COLO668 (cell line): ENCODE measurements at regions not wholly inside any gene's neighbourhood (a gene's known extent, or its start where the extent isn't known, plus 50 kb on each side); places are given as distances from the start of the nearest gene placed in this dataset.

Experiments used
- DNase-seq: peaks from one replicate; lab custom pipeline; 2025; ENCODE audit not compliant: unreplicated experiment; lab: John Stamatoyannopoulos, UW

- no peak for DNase-seq
Measured at GRCh38 chr7:41052736-41053135, 650.2 kb downstream of the INHBA start.

DNA sequence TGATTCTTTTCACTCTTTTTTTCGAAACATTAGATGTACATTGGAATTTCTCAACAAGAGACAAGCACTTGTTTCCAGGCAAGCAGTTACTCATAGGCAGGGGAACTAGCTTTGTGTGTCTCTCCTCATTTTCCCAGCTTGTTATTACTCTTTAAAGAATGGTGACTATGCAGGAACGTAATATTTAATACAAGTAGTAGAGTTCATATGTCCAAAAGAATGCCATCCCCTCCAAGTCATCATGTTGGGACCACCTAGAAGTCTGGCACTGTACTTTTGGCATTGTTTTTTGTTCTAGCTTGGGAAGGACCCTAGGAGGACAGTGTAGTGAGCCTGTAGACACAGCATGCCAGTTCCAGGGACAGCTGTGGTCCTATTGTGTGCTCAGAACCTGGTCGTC is 650.7 kb downstream of the INHBA start:
- DNase-seq = no peak

- DNase-seq = no peak
Measured at GRCh38 chr7:41051535-41051934, 651.4 kb downstream of the INHBA start.

- DNase-seq = no peak
Measured at GRCh38 chr7:41051062-41051461, 651.8 kb downstream of the INHBA start.

DNA sequence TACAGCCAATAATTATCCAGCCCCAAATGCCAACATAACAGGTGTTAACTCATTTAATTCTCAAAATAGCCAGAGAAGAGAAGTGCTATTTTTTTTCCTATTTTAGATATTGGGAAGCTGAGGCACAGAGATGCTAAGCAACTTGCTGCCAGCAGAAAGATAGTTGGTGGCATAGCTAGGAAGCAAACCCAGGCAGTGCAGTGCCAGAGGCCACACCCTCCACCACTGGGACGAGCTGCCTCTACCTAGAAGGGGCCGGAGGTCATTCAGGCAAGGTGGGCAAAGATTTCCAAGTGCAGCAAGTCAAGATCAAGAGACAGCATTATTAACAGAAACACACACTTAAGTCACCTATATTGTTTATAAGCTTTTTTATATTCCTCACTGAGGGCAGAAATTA is 654.1 kb downstream of the INHBA start:
- DNase-seq = no peak

- peak; percentile 22 for DNase-seq
Measured at GRCh38 chr7:41047789-41048191, 655.1 kb downstream of the INHBA start.

- DNase-seq = no peak
Measured at GRCh38 chr7:41047211-41047610, 655.7 kb downstream of the INHBA start.

DNA sequence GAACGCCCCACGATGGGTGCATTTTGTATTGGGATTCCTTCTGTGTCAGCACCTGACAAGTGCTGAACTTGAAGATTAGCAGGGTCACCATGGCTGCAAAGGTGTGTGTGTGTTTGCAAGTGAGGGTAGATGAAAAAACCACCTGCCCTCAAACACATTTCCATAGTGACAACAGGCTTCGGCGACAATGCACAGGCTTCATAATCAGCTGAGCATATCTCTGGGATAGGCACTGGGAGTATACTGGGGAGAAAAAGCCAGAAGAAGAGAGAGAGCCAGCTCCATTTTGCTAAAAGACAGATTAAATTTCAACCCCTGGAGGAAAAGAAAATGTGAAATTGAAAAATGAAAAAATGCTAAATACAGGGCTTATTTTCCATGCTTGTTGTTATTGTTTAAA is 656.1 kb downstream of the INHBA start:
- DNase-seq = peak; percentile 63

DNA sequence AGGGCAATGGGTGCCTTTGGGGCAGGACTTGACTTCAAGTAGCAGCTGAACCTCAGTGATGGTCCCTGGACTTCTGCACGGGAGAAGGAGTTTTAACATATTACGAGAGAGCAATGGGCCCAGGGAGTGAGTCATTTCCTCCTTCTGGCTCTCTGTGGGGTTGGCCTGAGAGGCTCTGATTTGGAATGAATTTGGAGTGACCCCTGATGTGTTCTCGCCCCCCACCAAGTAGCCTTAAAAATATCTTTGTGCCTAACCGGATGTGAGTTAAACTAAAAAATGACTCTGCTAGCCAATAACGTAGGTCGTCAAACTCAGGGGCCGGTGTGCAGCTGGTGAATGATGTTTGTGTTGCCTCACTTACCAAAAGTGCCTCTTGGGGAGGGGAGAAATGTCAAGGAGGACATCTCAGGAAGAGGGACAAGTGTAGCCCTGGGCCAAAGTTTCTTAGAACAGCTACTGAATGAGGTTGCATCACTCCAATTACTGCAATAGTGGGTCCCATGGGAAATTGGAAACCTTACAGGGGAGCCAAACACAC is 656.6 kb downstream of the INHBA start:
- DNase-seq = no peak

- DNase-seq = peak; percentile 82
Measured at GRCh38 chr7:41045556-41046123, 657.2 kb downstream of the INHBA start.

- DNase-seq = no peak
Measured at GRCh38 chr7:41039981-41040380, 662.9 kb downstream of the INHBA start.

DNA sequence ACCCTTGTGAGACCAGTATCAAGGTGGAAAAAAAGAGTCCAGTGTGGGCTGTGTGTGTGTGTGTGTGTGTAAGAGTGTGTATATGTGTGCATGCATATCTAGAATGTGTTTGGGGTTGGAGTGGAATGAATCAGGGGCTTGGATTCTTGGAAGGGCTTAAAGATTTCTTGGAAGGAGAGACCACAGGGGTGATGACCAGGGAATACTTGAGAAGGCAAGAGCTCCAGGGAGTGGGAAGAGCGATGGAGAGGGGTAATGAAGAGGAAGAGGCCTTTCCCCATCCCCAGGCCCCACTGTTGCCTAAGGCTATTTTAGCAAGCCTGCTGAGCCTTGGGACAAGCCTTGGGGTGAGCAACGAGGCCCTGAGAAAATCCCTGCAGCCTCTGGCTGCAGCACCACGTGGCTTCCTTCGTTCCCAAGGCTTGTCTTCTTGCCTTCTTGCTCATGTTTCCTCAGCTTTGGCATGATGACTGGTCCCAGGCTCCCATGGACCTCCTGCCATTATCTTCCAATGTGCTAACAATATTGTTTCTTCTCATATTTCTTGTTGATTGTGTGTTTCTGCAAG is 663.4 kb downstream of the INHBA start:
- DNase-seq = no peak

DNA sequence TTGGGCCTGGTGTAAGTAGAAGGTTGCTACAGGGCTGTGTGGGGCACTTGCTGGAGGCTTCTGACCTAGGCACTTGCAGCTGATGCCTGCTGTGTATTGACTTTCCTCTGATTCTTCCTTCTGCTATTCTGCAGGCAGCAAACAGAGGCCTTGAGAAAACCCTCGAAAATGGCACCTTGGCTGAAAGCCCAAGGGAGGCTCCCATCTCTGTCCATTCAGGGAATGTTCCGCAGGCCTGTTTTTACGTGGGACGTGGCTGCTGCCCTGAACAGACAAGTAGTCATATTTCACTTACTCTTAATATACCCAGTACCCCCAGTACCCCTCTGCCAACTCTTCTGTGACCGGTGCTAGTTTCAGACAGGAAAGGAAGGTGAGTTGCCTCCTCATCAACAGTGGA is 664.7 kb downstream of the INHBA start:
- DNase-seq = no peak

- DNase-seq = no peak
Measured at GRCh38 chr7:41037691-41038090, 665.2 kb downstream of the INHBA start.

DNA sequence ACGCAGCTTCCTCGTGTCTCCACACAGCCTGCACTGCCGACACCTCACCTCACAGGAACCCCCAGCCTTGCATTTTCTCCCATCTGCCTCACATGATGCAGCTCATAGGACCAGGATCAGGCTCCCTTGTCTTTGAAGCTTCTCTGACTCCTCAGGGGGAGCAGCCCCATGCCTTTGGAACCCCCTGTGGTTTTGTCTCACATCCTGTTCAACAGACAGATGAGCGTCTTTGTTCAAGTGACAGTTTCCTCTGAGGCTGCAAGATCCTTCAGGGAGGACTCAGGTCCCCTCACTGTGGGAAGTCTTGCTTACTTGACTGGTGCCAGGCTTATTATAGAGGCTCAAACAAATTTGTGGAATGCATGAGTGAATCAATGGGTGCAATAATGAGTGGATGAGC is 667.1 kb downstream of the INHBA start:
- DNase-seq = no peak

DNA sequence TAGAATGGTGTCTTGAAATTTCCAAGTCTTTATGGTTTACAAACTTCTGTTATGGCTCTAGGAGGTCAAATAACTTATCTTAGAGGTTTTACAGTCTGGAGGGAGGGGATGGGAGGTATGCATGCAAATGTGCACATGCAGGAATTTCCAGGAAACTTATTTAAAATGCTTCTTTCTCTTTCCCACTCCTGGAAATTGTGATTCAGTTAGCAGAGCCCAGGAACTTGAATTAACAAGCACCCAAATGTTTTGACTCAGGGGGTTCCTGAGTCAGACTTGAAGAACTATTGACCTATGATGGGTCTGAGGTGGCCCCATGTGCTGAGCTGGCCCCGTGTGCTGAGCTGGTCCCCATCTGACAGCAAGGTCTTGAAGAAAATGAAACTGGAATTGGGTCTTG is 669.4 kb downstream of the INHBA start:
- no peak for DNase-seq

DNA sequence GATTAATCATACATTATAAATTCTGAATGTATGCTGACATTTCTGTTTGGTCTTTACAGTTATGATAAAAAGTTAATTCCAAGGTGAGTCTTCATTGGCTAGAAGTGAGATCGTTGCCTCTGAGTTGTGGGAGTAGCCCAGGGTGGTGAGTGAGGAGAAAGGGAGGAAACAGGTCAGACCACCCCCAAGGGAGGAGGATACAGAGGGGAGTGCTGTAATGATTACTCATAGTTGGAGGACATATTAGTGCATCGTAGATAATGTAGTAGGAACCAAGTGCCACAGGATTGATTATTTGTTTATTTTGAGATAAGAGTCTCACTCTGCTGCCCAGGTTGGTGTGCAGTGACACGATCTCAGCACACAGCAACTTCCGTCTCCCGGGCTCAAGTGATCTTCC is 672.2 kb downstream of the INHBA start:
- no peak for DNase-seq

DNA sequence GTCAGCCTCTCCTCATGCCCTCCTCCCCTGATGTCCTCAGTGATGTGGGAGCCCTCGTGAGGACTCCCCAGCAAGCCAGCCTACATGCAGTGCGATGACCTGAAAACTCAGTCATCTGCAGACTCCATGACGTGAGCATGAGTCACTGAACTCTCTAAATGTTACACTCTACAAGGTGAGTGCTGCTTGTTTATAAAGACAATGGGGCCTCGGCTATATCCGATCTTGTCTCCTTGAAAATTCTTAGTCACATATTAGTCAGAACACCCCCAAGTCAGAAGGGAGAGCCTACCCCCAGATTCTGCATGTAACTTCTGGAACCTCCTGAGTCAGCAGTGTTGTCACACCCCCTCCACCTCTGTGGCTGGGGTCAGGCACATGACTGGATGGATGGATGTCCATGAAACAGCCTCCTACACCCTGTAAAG is 673.8 kb downstream of the INHBA start:
- no peak for DNase-seq

DNA sequence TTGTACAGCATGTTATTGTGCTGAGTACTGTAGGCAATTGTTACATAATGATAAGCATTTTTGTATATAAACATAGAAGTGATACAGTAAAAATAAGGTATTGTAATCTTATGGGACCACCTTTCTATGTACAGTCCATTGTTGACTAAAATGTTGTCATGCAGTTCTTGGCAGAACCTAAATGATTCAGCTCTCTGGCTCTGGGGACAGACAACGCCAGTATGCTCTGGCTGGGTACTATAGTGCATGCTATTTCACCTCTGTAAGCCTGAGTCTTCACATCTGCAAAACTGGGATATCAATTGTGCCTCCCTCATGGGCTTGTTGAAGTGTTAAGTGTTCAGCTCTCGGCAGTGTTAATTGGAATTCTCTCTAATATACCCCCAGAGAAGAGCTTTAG is 674.3 kb downstream of the INHBA start:
- DNase-seq = no peak

GRCh38 chr7:41027428-41028115 is 675.3 kb downstream of the INHBA start:
- DNase-seq = no peak

GRCh38 chr7:41024126-41024525 is 678.8 kb downstream of the INHBA start:
- no peak for DNase-seq

- no peak for DNase-seq
Measured at GRCh38 chr7:41020056-41020455, 682.8 kb downstream of the INHBA start.
